PC-3 (cell line): ENCODE measurements at regions not wholly inside any gene's neighbourhood (a gene's known extent, or its start where the extent isn't known, plus 50 kb on each side); places are given as distances from the start of the nearest gene placed in this dataset.

ENCODE experiments used
- ATAC-seq: fragments of 200-7000 bp; cut with Tn5 transposase; 2 replicates; pipeline ENCODE4 v1.9.1; 2020; ENCODE audit warnings: mild to moderate bottlenecking, moderate library complexity
- BruUV-seq: library from RNA; stranded (reverse); fragments of 400-500 nt; replicated peaks from 2 replicates; lab custom pipeline; 2021; lab: Mats Ljungman, UMichigan
- CTCF ChIA-PET: fragments of 300-600 bp; sonication (Branson Sonifier 250); formaldehyde crosslinking; loops from one replicate; lab custom pipeline; 2022; ENCODE audit warnings: antibody characterized with exemption; lab: Charles Lee
- POLR2A ChIA-PET: fragments of 300-600 bp; sonication (Branson Sonifier 250); formaldehyde crosslinking; loops from one replicate; lab custom pipeline; 2022; ENCODE audit warnings: antibody characterized with exemption; ENCODE audit not compliant: unreplicated experiment; lab: Charles Lee
- DNase-seq: peaks from one replicate; pipeline ENCODE4 v3.0.0-alpha.2; 2015
- H2AFZ ChIP-seq: fragments of 300-600 bp; sonication (generic); 2 replicates; pipeline ENCODE4 v1.6.0; 2016; ENCODE audit warnings: antibody characterized with exemption, low read length
- H3F3A ChIP-seq: fragments of 300-600 bp; sonication (generic); one replicate; pipeline ENCODE4 v1.6.0; 2017; ENCODE audit warnings: antibody characterized with exemption, low read length, control low read depth, mild to moderate bottlenecking; ENCODE audit not compliant: unreplicated experiment
- H3K27ac ChIP-seq: fragments of 300-600 bp; sonication (generic); 2 replicates; pipeline ENCODE4 v1.5.1; 2016; ENCODE audit warnings: mild to moderate bottlenecking, low read length
- H3K27me3 ChIP-seq: fragments of 300-600 bp; sonication (generic); 2 replicates; pipeline ENCODE4 v1.6.1; 2016; ENCODE audit warnings: low read length, mixed read lengths
- H3K36me3 ChIP-seq: fragments of 300-600 bp; sonication (generic); 2 replicates; pipeline ENCODE4 v1.6.1; 2016; ENCODE audit warnings: low read depth, mixed run types, low read length, mixed read lengths
- H3K4me1 ChIP-seq: fragments of 300-600 bp; sonication (generic); 2 replicates; pipeline ENCODE4 v1.5.1; 2016; ENCODE audit warnings: low read length; ENCODE audit not compliant: insufficient read depth
- H3K4me2 ChIP-seq: fragments of 300-600 bp; sonication (generic); 2 replicates; pipeline ENCODE4 v1.6.0; 2016; ENCODE audit warnings: low read length
- H3K4me3 ChIP-seq: fragments of 300-600 bp; sonication (generic); 2 replicates; pipeline ENCODE4 v1.5.1; 2016; ENCODE audit warnings: mild to moderate bottlenecking, low read length, mixed read lengths
- H3K79me2 ChIP-seq: fragments of 300-600 bp; sonication (generic); 2 replicates; pipeline ENCODE4 v1.6.1; 2017; ENCODE audit warnings: low read length, mixed read lengths
- H3K9ac ChIP-seq: fragments of 300-600 bp; sonication (generic); 2 replicates; pipeline ENCODE4 v1.6.0; 2016; ENCODE audit warnings: mild to moderate bottlenecking, low read length
- H3K9me2 ChIP-seq: fragments of 300-600 bp; sonication (generic); replicated peaks from 2 replicates; pipeline ENCODE4 v1.6.1; 2016; ENCODE audit warnings: mixed run types, low read length, mixed read lengths
- H3K9me3 ChIP-seq: fragments of 300-600 bp; sonication (generic); 2 replicates; pipeline ENCODE4 v1.6.1; 2016; ENCODE audit warnings: low read length, mixed read lengths
- H4K20me1 ChIP-seq: fragments of 300-600 bp; sonication (generic); 2 replicates; pipeline ENCODE4 v1.6.1; 2016; ENCODE audit warnings: low read length, mixed read lengths
- EZH2 ChIP-seq: fragments of 300-600 bp; sonication (generic); IDR thresholded peaks from one replicate; pipeline ENCODE4 v1.6.1; 2017; ENCODE audit warnings: antibody characterized with exemption, mild to moderate bottlenecking, low read length; ENCODE audit not compliant: unreplicated experiment
- EZH2phosphoT487 ChIP-seq: fragments of 300-600 bp; sonication (generic); IDR thresholded peaks from 2 replicates; pipeline ENCODE4 v1.6.1; 2018; ENCODE audit warnings: mild to moderate bottlenecking, antibody characterized with exemption, low read length, borderline replicate concordance
- intact Hi-C: fragments of 100-400 bp; cut with micrococcal nuclease; formaldehyde crosslinking; loops from 2 replicates; pipeline ENCODE4 v1.9.0; 2023
- TF ChIP-seq, protein P1 (sequence below): fragments of 300-600 bp; sonication (generic); conservative IDR thresholded peaks from 2 replicates; pipeline ENCODE4 v1.5.1; 2017; ENCODE audit warnings: antibody characterized with exemption, low read depth, mild to moderate bottlenecking, low read length

DNA sequence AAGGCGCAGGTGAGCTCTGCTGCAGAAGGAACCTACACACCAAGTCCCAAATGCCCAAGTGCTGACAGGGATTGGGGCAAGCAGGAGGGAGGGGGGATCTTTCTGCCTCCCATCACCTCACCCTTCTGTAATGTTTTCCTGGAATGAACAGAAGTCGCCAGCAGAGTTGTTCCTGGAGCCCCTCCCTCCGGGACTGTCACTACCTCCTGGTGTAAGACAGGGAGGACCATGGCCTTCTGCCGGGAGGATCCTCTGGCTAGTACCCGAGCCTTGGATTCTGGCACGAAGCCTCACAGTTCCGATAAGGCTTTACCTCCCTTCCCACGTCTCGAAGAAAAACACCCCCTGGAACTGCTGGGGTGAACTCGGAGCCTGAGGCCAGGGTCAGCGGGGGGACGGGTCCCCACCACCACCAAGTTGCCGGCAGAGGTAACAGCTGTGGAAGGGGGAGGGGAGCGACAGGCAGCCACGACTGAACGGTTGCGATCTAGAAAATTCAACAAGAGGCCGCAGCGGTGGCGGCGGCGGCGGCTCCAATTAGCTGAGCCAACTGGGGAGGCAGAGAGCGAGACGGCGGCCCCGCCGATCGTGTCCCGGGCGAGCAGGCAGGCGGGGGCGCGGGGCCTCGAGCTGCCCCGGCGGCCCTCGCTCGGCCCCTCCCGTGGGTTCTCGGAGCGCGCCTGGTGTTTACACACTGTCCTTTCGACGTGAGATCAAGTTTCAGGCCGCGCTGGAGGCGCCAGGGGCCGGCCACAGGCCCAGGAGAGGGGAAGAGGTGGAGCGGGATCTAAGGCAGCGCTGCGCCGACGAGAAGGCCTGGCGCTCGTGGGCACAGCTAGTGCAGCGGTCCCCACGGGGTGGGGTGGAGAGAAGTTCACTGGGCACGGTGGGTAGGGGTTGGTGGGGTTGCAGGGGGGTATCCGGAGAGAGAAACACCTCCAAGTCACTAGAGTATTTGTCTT lies 53.7 kb upstream of the BCOR start:
- ATAC-seq (peak; percentile 32), DNase-seq (peak; percentile 55)
- H4K20me1 ChIP-seq: no peaks in the 10 kb centered on the region
- no TSS peak for BruUV-seq
- TF ChIP-seq EZH2: no peak
- no peak for TF ChIP-seq EZH2phosphoT487
- TF ChIP-seq, protein P1, sequence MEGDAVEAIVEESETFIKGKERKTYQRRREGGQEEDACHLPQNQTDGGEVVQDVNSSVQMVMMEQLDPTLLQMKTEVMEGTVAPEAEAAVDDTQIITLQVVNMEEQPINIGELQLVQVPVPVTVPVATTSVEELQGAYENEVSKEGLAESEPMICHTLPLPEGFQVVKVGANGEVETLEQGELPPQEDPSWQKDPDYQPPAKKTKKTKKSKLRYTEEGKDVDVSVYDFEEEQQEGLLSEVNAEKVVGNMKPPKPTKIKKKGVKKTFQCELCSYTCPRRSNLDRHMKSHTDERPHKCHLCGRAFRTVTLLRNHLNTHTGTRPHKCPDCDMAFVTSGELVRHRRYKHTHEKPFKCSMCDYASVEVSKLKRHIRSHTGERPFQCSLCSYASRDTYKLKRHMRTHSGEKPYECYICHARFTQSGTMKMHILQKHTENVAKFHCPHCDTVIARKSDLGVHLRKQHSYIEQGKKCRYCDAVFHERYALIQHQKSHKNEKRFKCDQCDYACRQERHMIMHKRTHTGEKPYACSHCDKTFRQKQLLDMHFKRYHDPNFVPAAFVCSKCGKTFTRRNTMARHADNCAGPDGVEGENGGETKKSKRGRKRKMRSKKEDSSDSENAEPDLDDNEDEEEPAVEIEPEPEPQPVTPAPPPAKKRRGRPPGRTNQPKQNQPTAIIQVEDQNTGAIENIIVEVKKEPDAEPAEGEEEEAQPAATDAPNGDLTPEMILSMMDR: no peak
- ChIA-PET POLR2A (interaction anchor here (0.6 kb wide), 1 partner anchor 55 kb away, joined by 3 read pairs; no protein-coding TSS in a partner anchor), CTCF (interaction anchor here (0.6 kb wide), 2 partner anchors 56 to 67 kb away, joined by 7 read pairs; no protein-coding TSS in a partner anchor)
- peak overlapping the region; percentile 80 for H2AFZ ChIP-seq
- H3K4me1 ChIP-seq: peaks cover 35% of the 10 kb centered on the region
- intact Hi-C loops: loop anchor here (2.0 to 5.0 kb wide), 3 partner anchors 43 to 339 kb away; no protein-coding TSS in a partner anchor
- no peaks in the 10 kb centered on the region for H3K79me2 ChIP-seq
- H3K27ac ChIP-seq: no peak overlapping the region
- H3K9me3 ChIP-seq: no peaks in the 10 kb centered on the region
- H3K27me3 ChIP-seq: no peaks in the 10 kb centered on the region
- peak overlapping the region; percentile 99 for H3K4me2 ChIP-seq
- H3F3A ChIP-seq: no peaks in the 10 kb centered on the region
- no peak overlapping the region for H3K9ac ChIP-seq
- peak overlapping the region; percentile 84 for H3K4me3 ChIP-seq
- no peaks in the 10 kb centered on the region for H3K36me3 ChIP-seq
- H3K9me2 ChIP-seq: no peaks in the 10 kb centered on the region

DNA sequence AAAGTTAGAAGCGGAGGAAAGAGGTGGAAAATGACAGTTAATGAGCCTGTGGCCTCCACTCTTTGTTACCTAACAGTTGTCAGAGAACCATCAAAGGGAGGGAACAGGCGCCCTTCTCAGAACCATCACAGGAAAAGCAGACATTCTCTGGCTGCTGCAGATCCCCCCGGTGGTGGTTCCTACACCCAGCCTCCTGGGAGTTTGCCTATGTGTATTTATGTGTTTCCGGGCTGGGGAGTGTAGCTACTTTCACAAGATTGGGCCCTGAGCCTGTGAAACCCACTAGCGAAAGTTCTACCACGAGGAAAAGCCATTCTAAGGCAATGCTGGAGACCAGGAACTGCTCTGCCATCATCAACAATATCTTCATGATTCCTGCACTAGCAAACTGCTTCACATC lies 52.7 kb upstream of the BCOR start:
- no peak for TF ChIP-seq EZH2phosphoT487
- TF ChIP-seq EZH2: no peak
- TF ChIP-seq, protein P1: no peak; the same call in 1 of the 2 replicates
- Histone ChIP-seq H3K36me3 (no peaks in the 10 kb centered on the region), H3K79me2 (no peaks in the 10 kb centered on the region), H3K9me2 (no peaks in the 10 kb centered on the region), H3F3A (no peaks in the 10 kb centered on the region), H4K20me1 (no peaks in the 10 kb centered on the region), H3K4me1 (peaks cover 39% of the 10 kb centered on the region), H3K27me3 (no peaks in the 10 kb centered on the region), H3K4me3 (no peak overlapping the region), H2AFZ (no peak overlapping the region), H3K9ac (no peak overlapping the region), H3K27ac (no peak overlapping the region), H3K9me3 (no peaks in the 10 kb centered on the region), H3K4me2 (no peak overlapping the region)
- DNase-seq (peak; percentile 32), ATAC-seq (no peak)
- BruUV-seq: no TSS peak
- ChIA-PET CTCF (interaction anchor here (0.6 kb wide), 1 partner anchor 66 kb away, joined by 7 read pairs; no protein-coding TSS in a partner anchor), POLR2A (interaction anchor here (0.6 kb wide), 1 partner anchor 54 kb away, joined by 3 read pairs; no protein-coding TSS in a partner anchor)
- intact Hi-C loops: loop anchor here (5.0 kb wide), 2 partner anchors 58 to 338 kb away; no protein-coding TSS in a partner anchor
